ENCODE measurements at regions not wholly inside any gene's neighbourhood (a gene's known extent, or its start where the extent isn't known, plus 50 kb on each side); places are given as distances from the start of the nearest gene placed in this dataset.

- ATAC-seq (no peak), DNase-seq (no peak)
- H3K4me3 ChIP-seq = no peak overlapping the region
- no peak overlapping the region for H3K27ac ChIP-seq
- H3K9me3 ChIP-seq = peaks cover 0 to 5% (median 0%) of the 10 kb centered on the region in 11 donors
- peaks cover 0 to 18% (median 0%) of the 10 kb centered on the region in 7 donors for H3K27me3 ChIP-seq
- H3K36me3 ChIP-seq = no peaks in the 10 kb centered on the region
- TF ChIP-seq CTCF (IDR thresholded peaks at IDR 0.05) = no peak
- WGBS, 2 donors = 81 to 86% methylated on average over 2 of the region's 2 CpGs
- intact Hi-C loops (cut with DNase I) = no loop called here
- H3K4me1 ChIP-seq = peaks cover 0 to 6% (median 0%) of the 10 kb centered on the region in 9 donors
Measured at GRCh38 chr5:10826971-10827370, 65.9 kb upstream of the DAP start.

GRCh38 chr5:10825897-10826644, 65.0 kb upstream of the DAP start:
- Histone ChIP-seq H3K27ac (no peak overlapping the region), H3K36me3 (no peaks in the 10 kb centered on the region), H3K4me3 (no peak overlapping the region), H3K27me3 (peaks cover 0 to 18% (median 0%) of the 10 kb centered on the region in 7 donors), H3K9me3 (peaks cover 0 to 5% (median 0%) of the 10 kb centered on the region in 11 donors), H3K4me1 (peaks cover 0 to 6% (median 0%) of the 10 kb centered on the region in 9 donors)
- WGBS, 2 donors = 83 to 85% methylated on average over 4 of the region's 4 CpGs
- no peak for DNase-seq
- intact Hi-C loops (cut with DNase I) = no loop called here
- no peak for TF ChIP-seq CTCF (IDR thresholded peaks at IDR 0.05)
- ATAC-seq = no peak

GRCh38 chr5:10812218-10812617, 51.2 kb upstream of the DAP start:
- Histone ChIP-seq H3K4me3 (no peak overlapping the region), H3K27me3 (peaks cover 0 to 10% (median 0%) of the 10 kb centered on the region in 7 donors), H3K9me3 (peaks cover 0 to 17% (median 0%) of the 10 kb centered on the region in 11 donors), H3K4me1 (peaks cover 0 to 7% (median 4%) of the 10 kb centered on the region in 9 donors), H3K36me3 (no peaks in the 10 kb centered on the region), H3K27ac (no peak overlapping the region)
- 90 to 92% methylated on average over 1 of the region's 1 CpG for WGBS, 2 donors
- no peak for DNase-seq
- intact Hi-C loops (cut with DNase I) = no loop called here
- ATAC-seq = no peak
- TF ChIP-seq CTCF (IDR thresholded peaks at IDR 0.05) = no peak

All from heart right ventricle (tissue), 16 donors.